ENCODE measurements at regions not wholly inside any gene's neighbourhood (a gene's known extent, or its start where the extent isn't known, plus 50 kb on each side); places are given as distances from the start of the nearest gene placed in this dataset.

GRCh38 chr6:84461461-84461860, 234.0 kb upstream of the CEP162 start:
- TF ChIP-seq CTCF (IDR thresholded peaks at IDR 0.05) (no peak), POLR2A (IDR thresholded peaks at IDR 0.05) (no peak), POLR2AphosphoS5 (IDR thresholded peaks at IDR 0.05) (no peak), EP300 (IDR thresholded peaks at IDR 0.05) (no peak)

All from gastroesophageal sphincter (tissue), 3 donors.